Neural progenitor cell (in vitro differentiated cells): ENCODE measurements at regions not wholly inside any gene's neighbourhood (a gene's known extent, or its start where the extent isn't known, plus 50 kb on each side); places are given as distances from the start of the nearest gene placed in this dataset.

ENCODE experiments used
- DNase-seq: peaks from one replicate; pipeline ENCODE4 v3.0.0-alpha.2; 2016; ENCODE audit warnings: low spot score
- H2AFZ ChIP-seq: fragments of 200-600 bp; sonication (generic); replicated peaks from 2 replicates; pipeline ENCODE4 v1.6.1; 2016; ENCODE audit warnings: antibody characterized with exemption
- H3F3A ChIP-seq: fragments of 200-600 bp; sonication (generic); 2 replicates; pipeline ENCODE4 v1.6.1; 2016; ENCODE audit warnings: antibody characterized with exemption, low read depth
- H3K27ac ChIP-seq: fragments of 200-600 bp; sonication (generic); 2 replicates; pipeline ENCODE4 v1.5.1; 2016; ENCODE audit warnings: mild to moderate bottlenecking
- H3K27me3 ChIP-seq: fragments of 200-600 bp; sonication (generic); 2 replicates; pipeline ENCODE4 v1.6.1; 2016; ENCODE audit warnings: mild to moderate bottlenecking, moderate library complexity
- H3K36me3 ChIP-seq: fragments of 200-600 bp; sonication (generic); 2 replicates; pipeline ENCODE4 v1.5.1; 2016
- H3K4me1 ChIP-seq: fragments of 200-600 bp; sonication (generic); 2 replicates; pipeline ENCODE4 v1.6.1; 2016; ENCODE audit warnings: mixed run types
- H3K4me2 ChIP-seq: fragments of 200-600 bp; sonication (generic); 2 replicates; pipeline ENCODE4 v1.6.1; 2016
- H3K4me3 ChIP-seq: fragments of 200-600 bp; sonication (generic); 2 replicates; pipeline ENCODE4 v1.5.1; 2016
- H3K79me2 ChIP-seq: fragments of 200-600 bp; sonication (generic); 2 replicates; pipeline ENCODE4 v1.6.1; 2016; ENCODE audit warnings: low read depth
- H3K9ac ChIP-seq: fragments of 200-600 bp; sonication (generic); 2 replicates; pipeline ENCODE4 v1.6.1; 2016
- H3K9me3 ChIP-seq: fragments of 200-600 bp; sonication (generic); 2 replicates; pipeline ENCODE4 v1.5.1; 2016; ENCODE audit warnings: low read depth
- H4K20me1 ChIP-seq: fragments of 200-600 bp; sonication (generic); 2 replicates; pipeline ENCODE4 v1.6.1; 2016; ENCODE audit warnings: low read depth
- H3K27ac Mint-ChIP-seq: 3 replicates; pipeline ENCODE4 v1.8.0; 2021; ENCODE audit warnings: mixed read lengths
- H3K27me3 Mint-ChIP-seq: 2 replicates; pipeline ENCODE4 v1.8.0; 2022; ENCODE audit warnings: low read depth, mild to moderate bottlenecking, inconsistent platforms, moderate library complexity, mixed read lengths; ENCODE audit not compliant: insufficient read depth
- H3K36me3 Mint-ChIP-seq: 3 replicates; pipeline ENCODE4 v1.8.0; 2021; ENCODE audit warnings: mixed read lengths
- H3K4me1 Mint-ChIP-seq: 3 replicates; pipeline ENCODE4 v1.8.0; 2021; ENCODE audit warnings: mixed read lengths
- H3K4me3 Mint-ChIP-seq: 3 replicates; pipeline ENCODE4 v1.8.0; 2021; ENCODE audit warnings: mild to moderate bottlenecking, moderate library complexity, mixed read lengths
- H3K9me3 Mint-ChIP-seq: 3 replicates; pipeline ENCODE4 v1.8.0; 2020; ENCODE audit warnings: mixed read lengths
- CTCF ChIP-seq: fragments of 200-600 bp; sonication (generic); IDR thresholded peaks from 2 replicates; pipeline ENCODE4 v1.5.1; 2017; ENCODE audit warnings: antibody characterized with exemption, mild to moderate bottlenecking
- EZH2 ChIP-seq: fragments of 200-600 bp; sonication (generic); IDR thresholded peaks from 2 replicates; pipeline ENCODE4 v1.6.1; 2017; ENCODE audit warnings: antibody characterized with exemption, mild to moderate bottlenecking, moderate library complexity
- EZH2phosphoT487 ChIP-seq: fragments of 200-600 bp; sonication (generic); IDR thresholded peaks from 2 replicates; pipeline ENCODE4 v1.6.1; 2017; ENCODE audit warnings: antibody characterized with exemption

- Mint-ChIP-seq H3K36me3 (no peaks in the 10 kb centered on the region), H3K9me3 (peaks cover 2% of the 10 kb centered on the region), H3K27ac (no peak overlapping the region), H3K4me1 (no peaks in the 10 kb centered on the region), H3K27me3 (peaks cover 2% of the 10 kb centered on the region), H3K4me3 (no peak overlapping the region)
- no peak for DNase-seq
- Histone ChIP-seq H4K20me1 (no peaks in the 10 kb centered on the region), H3K79me2 (no peaks in the 10 kb centered on the region), H3K9me3 (no peaks in the 10 kb centered on the region), H2AFZ (no peak overlapping the region), H3K4me2 (no peak overlapping the region), H3K4me3 (no peak overlapping the region), H3K27ac (no peak overlapping the region), H3K36me3 (no peaks in the 10 kb centered on the region), H3K9ac (no peak overlapping the region), H3K4me1 (no peaks in the 10 kb centered on the region), H3K27me3 (no peaks in the 10 kb centered on the region), H3F3A (no peaks in the 10 kb centered on the region)
- no peak for TF ChIP-seq EZH2phosphoT487
- no peak for TF ChIP-seq EZH2
- TF ChIP-seq CTCF: no peak
These were observed 615.5 kb downstream of the FGF9 start for GRCh38 chr13:22286338-22286737.

- TF ChIP-seq CTCF (no peak), EZH2 (no peak)
- H3K27me3 ChIP-seq: no peaks in the 10 kb centered on the region
- H3K27ac ChIP-seq: no peak overlapping the region
- H3K9me3 ChIP-seq: no peaks in the 10 kb centered on the region
- DNase-seq: no peak
- H3F3A ChIP-seq: no peaks in the 10 kb centered on the region
- H3K4me1 ChIP-seq: no peaks in the 10 kb centered on the region
- H3K4me3 ChIP-seq: no peak overlapping the region
- H3K36me3 ChIP-seq: no peaks in the 10 kb centered on the region
- H3K9ac ChIP-seq: no peak overlapping the region
- Mint-ChIP-seq H3K9me3 (peaks cover 2% of the 10 kb centered on the region), H3K4me1 (no peaks in the 10 kb centered on the region), H3K27me3 (peaks cover 2% of the 10 kb centered on the region), H3K36me3 (no peaks in the 10 kb centered on the region), H3K4me3 (no peak overlapping the region), H3K27ac (no peak overlapping the region)
- peak overlapping the region; percentile 8 for H2AFZ ChIP-seq
- no peaks in the 10 kb centered on the region for H3K79me2 ChIP-seq
- H4K20me1 ChIP-seq: no peaks in the 10 kb centered on the region
- no peak overlapping the region for H3K4me2 ChIP-seq
These were observed 616.6 kb downstream of the FGF9 start for GRCh38 chr13:22287343-22287920.

GRCh38 chr13:22288496-22288895 lies 617.6 kb downstream of the FGF9 start:
- H3K9ac ChIP-seq: no peak overlapping the region
- no peak overlapping the region for H3K4me2 ChIP-seq
- Mint-ChIP-seq H3K36me3 (no peaks in the 10 kb centered on the region), H3K4me1 (no peaks in the 10 kb centered on the region), H3K27ac (no peak overlapping the region), H3K27me3 (peaks cover 2% of the 10 kb centered on the region), H3K4me3 (no peak overlapping the region), H3K9me3 (peaks cover 2% of the 10 kb centered on the region)
- H3K36me3 ChIP-seq: no peaks in the 10 kb centered on the region
- H3K79me2 ChIP-seq: no peaks in the 10 kb centered on the region
- H3K27me3 ChIP-seq: no peaks in the 10 kb centered on the region
- no peaks in the 10 kb centered on the region for H4K20me1 ChIP-seq
- DNase-seq: no peak
- no peaks in the 10 kb centered on the region for H3F3A ChIP-seq
- H3K4me1 ChIP-seq: no peaks in the 10 kb centered on the region
- no peak for TF ChIP-seq EZH2
- TF ChIP-seq EZH2phosphoT487: no peak
- TF ChIP-seq CTCF: no peak
- no peak overlapping the region for H3K4me3 ChIP-seq
- no peak overlapping the region for H2AFZ ChIP-seq
- H3K27ac ChIP-seq: no peak overlapping the region
- H3K9me3 ChIP-seq: no peaks in the 10 kb centered on the region
